ENCODE measurements at regions not wholly inside any gene's neighbourhood (a gene's known extent, or its start where the extent isn't known, plus 50 kb on each side); places are given as distances from the start of the nearest gene placed in this dataset.

- no peak for TF ChIP-seq CTCF (IDR thresholded peaks at IDR 0.05; ENCODE audit: low read length)
- no peak for TF ChIP-seq EZH2 (optimal IDR thresholded peaks at IDR 0.05; ENCODE audit: low read depth, low read length)
- no peak for TF ChIP-seq EZH2phosphoT487 (IDR thresholded peaks at IDR 0.05; ENCODE audit: low read length)
Measured at GRCh38 chr12:59191372-59191771, 271.1 kb upstream of the LRIG3 start.

Data from MM.1S (cell line).